ENCODE measurements at regions not wholly inside any gene's neighbourhood (a gene's known extent, or its start where the extent isn't known, plus 50 kb on each side); places are given as distances from the start of the nearest gene placed in this dataset.

DNA sequence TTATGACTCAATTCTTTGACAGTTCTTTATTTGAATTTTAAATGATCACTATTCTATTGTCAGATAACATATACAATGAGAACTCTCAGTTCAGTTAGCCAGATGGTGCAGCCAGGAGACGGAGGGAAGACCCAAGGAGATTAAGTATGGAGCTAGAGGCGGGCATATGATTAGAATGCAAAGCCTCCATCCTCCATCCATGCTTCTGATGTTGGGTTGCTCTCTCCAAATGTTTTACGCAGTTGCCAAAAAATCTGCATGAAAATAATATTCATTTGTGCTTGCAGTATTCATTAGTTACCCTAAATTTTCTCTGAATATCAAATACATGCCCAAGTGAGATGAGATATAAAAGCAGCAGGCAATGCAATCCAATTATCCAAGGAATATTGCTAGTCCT is 874.8 kb downstream of the C4orf33 start:
- no peak for TF ChIP-seq CTCF (IDR thresholded peaks at IDR 0.05; ENCODE audit: insufficient read depth, low read depth, low read length)
- DNase-seq (ENCODE audit: low read depth): no peak
- POLR2A ChIA-PET: no interaction called here
- Histone ChIP-seq H3K27me3 (ENCODE audit: control insufficient read depth, insufficient read depth, low read length) (no peaks in the 10 kb centered on the region), H3K36me3 (ENCODE audit: control insufficient read depth, insufficient read depth, low read length) (no peaks in the 10 kb centered on the region), H3K4me3 (ENCODE audit: low read depth, low read length) (no peak overlapping the region)
- CTCF ChIA-PET: no interaction called here

GRCh38 chr4:129971419-129971818 is 875.5 kb downstream of the C4orf33 start:
- POLR2A ChIA-PET: no interaction called here
- CTCF ChIA-PET: no interaction called here
- no peak for DNase-seq (ENCODE audit: low read depth)
- no peak overlapping the region for H3K4me3 ChIP-seq (ENCODE audit: low read depth, low read length)
- no peaks in the 10 kb centered on the region for H3K36me3 ChIP-seq (ENCODE audit: control insufficient read depth, insufficient read depth, low read length)
- no peaks in the 10 kb centered on the region for H3K27me3 ChIP-seq (ENCODE audit: control insufficient read depth, insufficient read depth, low read length)
- TF ChIP-seq CTCF (IDR thresholded peaks at IDR 0.05; ENCODE audit: insufficient read depth, low read depth, low read length): no peak

GRCh38 chr4:129972257-129972656 is 876.3 kb downstream of the C4orf33 start:
- DNase-seq (ENCODE audit: low read depth): no peak
- CTCF ChIA-PET: no interaction called here
- POLR2A ChIA-PET: no interaction called here
- Histone ChIP-seq H3K36me3 (ENCODE audit: control insufficient read depth, insufficient read depth, low read length) (no peaks in the 10 kb centered on the region), H3K27me3 (ENCODE audit: control insufficient read depth, insufficient read depth, low read length) (no peaks in the 10 kb centered on the region), H3K4me3 (ENCODE audit: low read depth, low read length) (no peak overlapping the region)
- no peak for TF ChIP-seq CTCF (IDR thresholded peaks at IDR 0.05; ENCODE audit: insufficient read depth, low read depth, low read length)

DNA sequence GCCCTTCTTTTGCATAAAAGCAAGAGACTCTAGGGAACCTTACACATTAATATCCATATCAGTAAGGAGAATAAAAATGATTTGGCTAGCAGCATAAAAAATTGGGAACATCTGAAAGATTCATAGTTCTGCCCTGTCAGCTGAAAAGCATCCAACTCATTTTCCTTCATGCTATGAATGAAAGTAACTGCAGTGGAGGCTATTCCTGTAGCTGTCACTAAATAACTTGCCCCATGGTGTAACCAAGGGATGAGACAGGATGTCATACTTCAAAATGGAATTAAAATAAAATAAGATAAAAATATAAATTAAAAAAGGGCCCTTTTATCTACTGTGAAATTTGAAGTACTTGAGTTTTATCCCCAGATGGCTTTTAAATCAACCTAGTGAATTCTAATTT is 878.8 kb downstream of the C4orf33 start:
- CTCF ChIA-PET: no interaction called here
- no peak for TF ChIP-seq CTCF (IDR thresholded peaks at IDR 0.05; ENCODE audit: insufficient read depth, low read depth, low read length)
- DNase-seq (ENCODE audit: low read depth): no peak
- Histone ChIP-seq H3K4me3 (ENCODE audit: low read depth, low read length) (no peak overlapping the region), H3K27me3 (ENCODE audit: control insufficient read depth, insufficient read depth, low read length) (no peaks in the 10 kb centered on the region), H3K36me3 (ENCODE audit: control insufficient read depth, insufficient read depth, low read length) (no peaks in the 10 kb centered on the region)
- POLR2A ChIA-PET: no interaction called here

GRCh38 chr4:129978315-129978714 is 882.4 kb downstream of the C4orf33 start:
- ChIA-PET CTCF (no interaction called here), POLR2A (no interaction called here)
- no peak for DNase-seq (ENCODE audit: low read depth)
- no peaks in the 10 kb centered on the region for H3K27me3 ChIP-seq (ENCODE audit: control insufficient read depth, insufficient read depth, low read length)
- TF ChIP-seq CTCF (IDR thresholded peaks at IDR 0.05; ENCODE audit: insufficient read depth, low read depth, low read length): no peak
- no peak overlapping the region for H3K4me3 ChIP-seq (ENCODE audit: low read depth, low read length)
- H3K36me3 ChIP-seq (ENCODE audit: control insufficient read depth, insufficient read depth, low read length): no peaks in the 10 kb centered on the region
